Left ventricle myocardium inferior (tissue), 1 donor: ENCODE measurements at regions not wholly inside any gene's neighbourhood (a gene's known extent, or its start where the extent isn't known, plus 50 kb on each side); places are given as distances from the start of the nearest gene placed in this dataset.
A peak's percentile ranks its signal among the peaks of the same experiment; 100 is the strongest.

ENCODE experiments used
- DNase-seq: peaks from one replicate; pipeline ENCODE4 v3.0.0-alpha.2; 2020
- H3K27ac ChIP-seq: fragments of 200-600 bp; replicated peaks from 2 replicates; pipeline ENCODE4 v1.8.0; 2021
- H3K27me3 ChIP-seq: fragments of 200-600 bp; 2 replicates; pipeline ENCODE4 v1.8.0; 2021; ENCODE audit warnings: low read depth
- H3K36me3 ChIP-seq: fragments of 200-600 bp; 2 replicates; pipeline ENCODE4 v1.8.0; 2021
- H3K4me1 ChIP-seq: fragments of 200-600 bp; 2 replicates; pipeline ENCODE4 v1.8.0; 2021
- H3K4me3 ChIP-seq: fragments of 200-600 bp; 2 replicates; pipeline ENCODE4 v1.8.0; 2021; ENCODE audit warnings: mild to moderate bottlenecking, moderate library complexity
- H3K9me3 ChIP-seq: fragments of 200-600 bp; replicated peaks from 2 replicates; pipeline ENCODE4 v1.8.0; 2021
- intact Hi-C: fragments of 100-400 bp; cut with micrococcal nuclease; formaldehyde crosslinking; loops from one replicate; pipeline ENCODE4 v1.11.0; 2022
- TF ChIP-seq, protein P1 (sequence below): fragments of 200-600 bp; IDR thresholded peaks from 2 replicates; pipeline ENCODE4 v1.8.0; 2021; ENCODE audit warnings: antibody characterized with exemption, mild to moderate bottlenecking, borderline replicate concordance
- donor health status: DM: no; HTN: yes; CAD: no; lungs with severe emphysema.

DNA sequence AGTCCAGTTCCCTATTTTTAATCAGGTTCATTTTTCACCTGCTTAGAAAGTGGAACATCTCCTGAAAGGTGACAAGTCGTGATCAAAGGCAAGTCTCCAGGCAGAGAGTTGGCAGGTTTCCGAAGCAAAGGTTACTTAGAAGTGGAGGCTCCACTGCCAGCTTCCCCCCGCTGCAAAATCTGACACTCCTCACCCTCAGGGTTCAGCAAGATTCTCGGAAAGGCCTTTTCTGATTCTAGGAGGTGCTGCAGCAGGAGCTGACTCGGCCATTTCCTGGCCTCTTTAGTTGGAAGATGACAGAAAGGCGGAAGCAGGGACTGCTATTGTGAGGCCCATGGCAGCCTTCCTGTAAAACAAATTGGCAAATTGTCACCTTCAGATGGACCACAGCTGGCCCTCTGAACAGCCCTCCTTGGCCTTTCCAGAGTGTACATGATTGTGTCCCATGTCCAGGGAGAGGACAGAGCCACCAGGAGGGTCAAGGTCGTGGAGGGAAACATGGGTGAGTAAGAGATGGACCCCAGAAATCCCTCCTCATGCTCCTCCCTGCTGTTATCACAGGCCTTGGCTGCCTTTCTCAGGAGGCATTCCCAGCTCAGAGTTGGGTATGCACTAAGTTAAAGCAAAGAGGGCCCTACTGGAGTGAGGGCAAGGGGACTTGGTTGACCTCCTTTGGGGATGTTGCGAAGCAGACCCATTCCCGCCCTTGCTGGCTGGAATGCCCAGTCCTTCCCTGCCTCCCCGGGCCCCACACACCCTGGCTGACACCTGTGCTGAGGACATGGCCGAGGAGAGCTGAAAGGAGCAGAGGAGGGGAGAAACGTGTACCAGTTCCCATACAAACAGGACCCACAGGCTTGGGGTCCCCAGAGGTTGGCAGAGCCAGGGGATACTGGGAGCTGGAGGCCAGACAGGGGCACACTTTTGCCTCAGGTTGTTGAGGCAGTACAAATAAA is 115.5 kb upstream of the IRF2BP2 start:
- Histone ChIP-seq H3K27ac (peak overlapping the region; percentile 99), H3K4me3 (peak overlapping the region; percentile 36), H3K27me3 (no peaks in the 10 kb centered on the region), H3K9me3 (no peaks in the 10 kb centered on the region), H3K4me1 (peaks cover 85% of the 10 kb centered on the region), H3K36me3 (no peaks in the 10 kb centered on the region)
- TF ChIP-seq, protein P1, sequence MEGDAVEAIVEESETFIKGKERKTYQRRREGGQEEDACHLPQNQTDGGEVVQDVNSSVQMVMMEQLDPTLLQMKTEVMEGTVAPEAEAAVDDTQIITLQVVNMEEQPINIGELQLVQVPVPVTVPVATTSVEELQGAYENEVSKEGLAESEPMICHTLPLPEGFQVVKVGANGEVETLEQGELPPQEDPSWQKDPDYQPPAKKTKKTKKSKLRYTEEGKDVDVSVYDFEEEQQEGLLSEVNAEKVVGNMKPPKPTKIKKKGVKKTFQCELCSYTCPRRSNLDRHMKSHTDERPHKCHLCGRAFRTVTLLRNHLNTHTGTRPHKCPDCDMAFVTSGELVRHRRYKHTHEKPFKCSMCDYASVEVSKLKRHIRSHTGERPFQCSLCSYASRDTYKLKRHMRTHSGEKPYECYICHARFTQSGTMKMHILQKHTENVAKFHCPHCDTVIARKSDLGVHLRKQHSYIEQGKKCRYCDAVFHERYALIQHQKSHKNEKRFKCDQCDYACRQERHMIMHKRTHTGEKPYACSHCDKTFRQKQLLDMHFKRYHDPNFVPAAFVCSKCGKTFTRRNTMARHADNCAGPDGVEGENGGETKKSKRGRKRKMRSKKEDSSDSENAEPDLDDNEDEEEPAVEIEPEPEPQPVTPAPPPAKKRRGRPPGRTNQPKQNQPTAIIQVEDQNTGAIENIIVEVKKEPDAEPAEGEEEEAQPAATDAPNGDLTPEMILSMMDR = no peak
- peak; percentile 44 for DNase-seq
- intact Hi-C loops = loop anchor here (10.0 kb wide), 1 partner anchor 239 kb away; no protein-coding TSS in a partner anchor

DNA sequence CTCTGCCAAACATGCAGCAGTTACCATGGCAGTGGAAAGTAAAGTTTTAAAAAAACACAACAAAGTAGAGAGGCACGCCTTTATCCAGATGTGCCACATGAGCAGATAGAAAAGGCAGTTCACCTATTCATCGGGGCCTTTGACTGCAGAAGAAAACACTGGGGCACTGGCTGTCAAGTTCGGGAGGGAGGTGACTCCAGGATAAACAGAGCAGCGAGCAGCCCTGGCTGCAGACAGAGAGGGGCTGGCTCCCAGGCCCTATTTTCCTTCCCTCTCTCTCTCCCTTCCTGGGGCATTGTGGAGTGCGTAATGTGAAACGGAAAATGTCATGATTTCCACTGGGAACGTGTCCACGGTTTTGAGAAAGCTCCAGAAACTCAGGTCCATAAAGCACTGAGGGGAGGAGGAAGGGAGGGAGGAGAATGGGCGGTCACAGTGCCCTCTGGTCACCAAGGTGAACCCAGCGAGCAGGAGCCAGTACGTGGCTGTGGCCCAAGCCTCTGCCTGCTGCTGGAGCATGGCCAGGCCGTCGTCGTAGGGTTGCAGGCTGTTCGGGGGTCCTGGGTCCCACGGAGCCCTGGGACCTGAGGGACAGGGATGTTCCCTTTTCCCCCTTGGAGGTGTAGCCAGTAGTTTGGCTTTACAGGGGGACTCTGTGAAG is 114.7 kb upstream of the IRF2BP2 start:
- Histone ChIP-seq H3K4me1 (peaks cover 91% of the 10 kb centered on the region), H3K36me3 (no peaks in the 10 kb centered on the region), H3K27me3 (no peaks in the 10 kb centered on the region), H3K27ac (peak overlapping the region; percentile 99), H3K9me3 (no peaks in the 10 kb centered on the region), H3K4me3 (peak overlapping the region; percentile 36)
- intact Hi-C loops = loop anchor here (5.0 to 10.0 kb wide), 3 partner anchors 193 to 353 kb away; no protein-coding TSS in a partner anchor
- TF ChIP-seq, protein P1 = no peak
- DNase-seq = peak; percentile 75

DNA sequence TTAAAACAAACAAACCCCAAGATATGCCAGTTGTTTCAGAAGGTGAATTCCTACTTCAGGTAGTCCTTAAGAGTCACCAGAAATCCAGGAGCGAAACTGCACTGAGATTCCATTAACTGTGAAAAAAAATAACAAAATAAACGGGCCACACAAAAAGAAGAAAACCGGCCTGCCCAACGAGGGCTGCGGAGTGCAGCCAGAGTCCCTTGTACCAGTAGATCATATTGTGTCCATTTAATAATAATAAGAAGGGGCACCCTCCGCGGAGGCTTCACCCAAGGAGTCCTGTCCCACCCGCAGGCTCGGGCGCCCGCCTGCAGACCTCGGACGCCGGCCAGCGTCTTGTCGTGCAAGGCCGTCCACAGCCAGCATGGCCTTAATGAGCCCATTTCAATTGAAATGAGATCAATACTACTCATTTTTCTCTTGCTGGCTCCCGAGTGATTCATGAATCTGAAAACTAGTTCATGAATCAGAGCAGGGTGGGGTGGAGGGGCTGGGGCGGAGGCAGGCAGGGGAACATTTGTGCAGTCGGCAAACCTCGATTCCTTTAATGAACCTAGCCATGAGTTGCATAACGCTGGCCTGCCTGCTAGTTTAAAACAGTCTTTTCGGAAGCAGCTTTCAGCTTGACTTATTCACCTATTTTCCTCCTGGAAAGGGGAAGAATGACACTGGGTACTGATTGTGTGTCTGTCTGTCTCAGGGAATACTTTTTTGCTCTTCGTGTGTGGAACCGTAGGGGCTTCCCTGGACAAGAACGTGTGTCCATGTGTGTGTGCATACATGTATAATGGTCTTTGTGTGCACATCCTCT is 113.1 kb upstream of the IRF2BP2 start:
- H3K9me3 ChIP-seq = no peaks in the 10 kb centered on the region
- intact Hi-C loops = loop anchor here (5.0 to 10.0 kb wide), 3 partner anchors 194 to 354 kb away; no protein-coding TSS in a partner anchor
- H3K36me3 ChIP-seq = no peaks in the 10 kb centered on the region
- H3K4me3 ChIP-seq = peak overlapping the region; percentile 41
- H3K4me1 ChIP-seq = peaks cover 96% of the 10 kb centered on the region
- no peaks in the 10 kb centered on the region for H3K27me3 ChIP-seq
- H3K27ac ChIP-seq = peak overlapping the region; percentile 99
- DNase-seq = peak; percentile 67
- TF ChIP-seq, protein P1 = no peak

DNA sequence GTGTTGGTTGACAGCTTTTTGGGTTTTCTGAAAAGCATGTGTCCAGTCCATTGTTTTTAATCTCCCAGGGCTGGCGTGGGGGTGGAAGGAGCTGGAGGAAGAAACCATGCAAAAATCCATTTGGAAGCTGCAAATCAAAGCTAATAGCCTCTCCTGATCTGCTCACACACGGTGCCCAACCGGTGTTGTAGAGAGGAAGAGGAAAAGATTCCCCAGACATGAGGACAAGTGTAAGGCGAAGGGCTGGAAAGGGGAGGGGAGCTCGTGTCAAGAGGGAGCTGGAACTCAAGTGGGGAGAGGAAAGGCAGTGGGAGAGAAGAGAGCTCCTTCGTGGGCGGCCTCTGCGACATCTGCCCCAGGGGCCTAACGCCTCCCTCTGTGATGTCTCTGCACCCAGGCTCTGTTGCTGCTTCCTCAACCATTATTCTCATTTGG is 112.3 kb upstream of the IRF2BP2 start:
- TF ChIP-seq, protein P1 = no peak
- no peak for DNase-seq
- Histone ChIP-seq H3K27ac (peak overlapping the region; percentile 99), H3K4me3 (peak overlapping the region; percentile 41), H3K27me3 (no peaks in the 10 kb centered on the region), H3K9me3 (no peaks in the 10 kb centered on the region), H3K4me1 (peaks cover 96% of the 10 kb centered on the region), H3K36me3 (no peaks in the 10 kb centered on the region)
- intact Hi-C loops = loop anchor here (5.0 to 10.0 kb wide), 3 partner anchors 195 to 355 kb away; no protein-coding TSS in a partner anchor
